Pancreas (tissue), 10 donors: ENCODE measurements at regions not wholly inside any gene's neighbourhood (a gene's known extent, or its start where the extent isn't known, plus 50 kb on each side); places are given as distances from the start of the nearest gene placed in this dataset.

Source experiments
- ATAC-seq, 4 donors: fragments of 200-7000 bp; cut with Tn5 transposase; one replicate each; pipeline versions ENCODE4 v1.8.0 to v1.9.1; 2020; ENCODE audit warnings: mild to moderate bottlenecking in 4 of 4, moderate library complexity in 4 of 4
- DNase-seq, 6 donors: peaks; one replicate each; pipeline ENCODE4 v3.0.0-alpha.2; 2020
- FAIRE-seq: peaks from 2 replicates; lab custom pipeline; 2012; peaks lifted over from hg19 to GRCh38; lab: Jason Lieb, UNC
- H3K27ac ChIP-seq, 4 donors: fragments of 200-600 bp; sonication (generic); 1 replicate in 3 of 4; 2 replicates in 1 of 4; pipeline versions ENCODE4 v1.5.0 to v1.8.0; 2020
- H3K27me3 ChIP-seq, 4 donors: fragments of 200-600 bp; one replicate each; pipeline ENCODE4 v1.8.0; 2021
- H3K36me3 ChIP-seq, 3 donors: fragments of 200-600 bp; sonication (generic) in 1 of 3; one replicate each; pipeline versions ENCODE4 v1.5.0 to v1.8.0; 2020 to 2021
- H3K4me1 ChIP-seq, 3 donors: fragments of 200-600 bp; one replicate each; pipeline ENCODE4 v1.8.0; 2021
- H3K4me3 ChIP-seq, 4 donors: fragments of 200-600 bp; sonication (generic) in 2 of 4; one replicate each; pipeline versions ENCODE4 v1.5.0 to v1.8.0; 2020 to 2021
- H3K9me3 ChIP-seq, 4 donors: fragments of 200-600 bp; one replicate each; pipeline ENCODE4 v1.8.0; 2021
- WGBS, 2 donors: extraction: QIAGEN DNeasy Blood & Tissue Kit; methylation state at CpG; one replicate each; pipeline ENCODE4 v1.1.7; 2013; 5-methylcytosine and 5-hydroxymethylcytosine counted together
- intact Hi-C, 3 donors: fragments of 100-400 bp; cut with DNase I; formaldehyde crosslinking; loops; one replicate each; pipeline versions ENCODE4 v1.11.1 to v1.14.2; 2022
- TF ChIP-seq, protein P1 (sequence below), 4 donors: fragments of 200-600 bp; sonication (generic) in 3 of 4; IDR thresholded peaks; one replicate each; pipeline versions ENCODE4 v1.5.0 to v1.8.0; 2021; ENCODE audit warnings: antibody characterized with exemption in 4 of 4
- donor health status: healthy with polysubstance abuse.
- donor health status: DM: no; HTN: no; CAD: no; lungs with moderate emphysema.
- donor health status: DM: no; HTN: no; CAD: no.
- donor health status: control.
- donor health status: control.
- donor health status: Bipolar disorder and iron deficiency.
- donor health status: DM: yes; HTN: yes; CAD: no.
- donor health status: DM: no; HTN: no; CAD: no.
- donor health status: DM: no; HTN: no; CAD: no.
- donor health status: DM: yes; HTN: yes; CAD: no.

- no peak overlapping the region for H3K4me3 ChIP-seq
- no peaks in the 10 kb centered on the region for H3K27me3 ChIP-seq
- H3K9me3 ChIP-seq, result no peaks in the 10 kb centered on the region
- H3K36me3 ChIP-seq, result no peaks in the 10 kb centered on the region
- FAIRE-seq (no peak), DNase-seq (no peak), ATAC-seq (no peak)
- TF ChIP-seq, protein P1, sequence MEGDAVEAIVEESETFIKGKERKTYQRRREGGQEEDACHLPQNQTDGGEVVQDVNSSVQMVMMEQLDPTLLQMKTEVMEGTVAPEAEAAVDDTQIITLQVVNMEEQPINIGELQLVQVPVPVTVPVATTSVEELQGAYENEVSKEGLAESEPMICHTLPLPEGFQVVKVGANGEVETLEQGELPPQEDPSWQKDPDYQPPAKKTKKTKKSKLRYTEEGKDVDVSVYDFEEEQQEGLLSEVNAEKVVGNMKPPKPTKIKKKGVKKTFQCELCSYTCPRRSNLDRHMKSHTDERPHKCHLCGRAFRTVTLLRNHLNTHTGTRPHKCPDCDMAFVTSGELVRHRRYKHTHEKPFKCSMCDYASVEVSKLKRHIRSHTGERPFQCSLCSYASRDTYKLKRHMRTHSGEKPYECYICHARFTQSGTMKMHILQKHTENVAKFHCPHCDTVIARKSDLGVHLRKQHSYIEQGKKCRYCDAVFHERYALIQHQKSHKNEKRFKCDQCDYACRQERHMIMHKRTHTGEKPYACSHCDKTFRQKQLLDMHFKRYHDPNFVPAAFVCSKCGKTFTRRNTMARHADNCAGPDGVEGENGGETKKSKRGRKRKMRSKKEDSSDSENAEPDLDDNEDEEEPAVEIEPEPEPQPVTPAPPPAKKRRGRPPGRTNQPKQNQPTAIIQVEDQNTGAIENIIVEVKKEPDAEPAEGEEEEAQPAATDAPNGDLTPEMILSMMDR (IDR thresholded peaks at IDR 0.05), result no peak
- no peaks in the 10 kb centered on the region for H3K4me1 ChIP-seq
- intact Hi-C loops, result no loop called here
- no peak overlapping the region for H3K27ac ChIP-seq
- WGBS, 2 donors, result 75 to 83% methylated on average over 3 of the region's 3 CpGs
Observed at GRCh38 chr15:79541196-79541595, 109.1 kb downstream of the MINAR1 start.

DNA sequence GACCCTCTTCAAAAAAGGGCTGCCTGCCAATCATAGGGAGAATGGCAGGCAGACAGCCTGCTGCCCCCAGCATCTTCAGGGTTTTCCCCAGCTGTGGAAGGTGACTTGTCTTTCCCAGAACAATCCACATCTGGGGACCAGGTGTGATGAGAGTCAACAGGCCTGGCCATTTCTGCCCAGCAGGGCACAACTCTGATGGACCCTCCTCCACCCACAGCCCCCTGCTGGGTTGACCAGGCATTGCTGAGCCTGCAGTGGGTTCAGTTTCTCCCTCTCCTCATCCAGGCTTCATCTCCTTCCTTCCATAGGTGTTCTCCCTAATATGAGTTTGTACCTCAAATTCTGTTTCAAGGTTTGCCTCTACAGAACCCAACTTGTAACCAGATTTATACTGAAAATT, 111.0 kb downstream of the MINAR1 start:
- H3K27ac ChIP-seq, result no peak overlapping the region
- no peak for DNase-seq
- no peak for ATAC-seq
- H3K9me3 ChIP-seq, result no peaks in the 10 kb centered on the region
- no peaks in the 10 kb centered on the region for H3K27me3 ChIP-seq
- no peaks in the 10 kb centered on the region for H3K4me1 ChIP-seq
- TF ChIP-seq, protein P1 (IDR thresholded peaks at IDR 0.05), result no peak
- no peaks in the 10 kb centered on the region for H3K36me3 ChIP-seq
- H3K4me3 ChIP-seq, result no peak overlapping the region
- no peak for FAIRE-seq
- intact Hi-C loops, result no loop called here

- Histone ChIP-seq H3K27ac (no peak overlapping the region), H3K27me3 (no peaks in the 10 kb centered on the region), H3K4me1 (no peaks in the 10 kb centered on the region), H3K9me3 (no peaks in the 10 kb centered on the region), H3K36me3 (no peaks in the 10 kb centered on the region), H3K4me3 (no peak overlapping the region)
- TF ChIP-seq, protein P1 (IDR thresholded peaks at IDR 0.05), result no peak
- WGBS, 2 donors, result 70 to 76% methylated on average over 2 of the region's 2 CpGs
- intact Hi-C loops, result no loop called here
- no peak for DNase-seq
- no peak for ATAC-seq
- FAIRE-seq, result no peak
Observed at GRCh38 chr15:79549196-79549595, 117.1 kb downstream of the MINAR1 start.

- 85 to 93% methylated on average over 24 of the region's 24 CpGs for WGBS, 2 donors
- DNase-seq (no peak), ATAC-seq (no peak), FAIRE-seq (no peak)
- no peaks in the 10 kb centered on the region for H3K4me1 ChIP-seq
- H3K27me3 ChIP-seq, result no peaks in the 10 kb centered on the region
- no peak overlapping the region for H3K4me3 ChIP-seq
- H3K9me3 ChIP-seq, result no peaks in the 10 kb centered on the region
- intact Hi-C loops, result no loop called here
- H3K36me3 ChIP-seq, result no peaks in the 10 kb centered on the region
- no peak overlapping the region for H3K27ac ChIP-seq
- TF ChIP-seq, protein P1 (IDR thresholded peaks at IDR 0.05), result no peak
Observed at GRCh38 chr15:79560384-79560783, 128.2 kb downstream of the MINAR1 start.

- DNase-seq (no peak), FAIRE-seq (no peak), ATAC-seq (no peak)
- WGBS, 2 donors, result 65 to 68% methylated on average over 4 of the region's 4 CpGs
- intact Hi-C loops, result no loop called here
- Histone ChIP-seq H3K4me1 (no peaks in the 10 kb centered on the region), H3K27ac (no peak overlapping the region), H3K9me3 (no peaks in the 10 kb centered on the region), H3K36me3 (no peaks in the 10 kb centered on the region), H3K4me3 (no peak overlapping the region), H3K27me3 (no peaks in the 10 kb centered on the region)
- TF ChIP-seq, protein P1 (IDR thresholded peaks at IDR 0.05), result no peak
Observed at GRCh38 chr15:79561982-79562381, 129.8 kb downstream of the MINAR1 start.
